8988T (cell line): ENCODE measurements at regions not wholly inside any gene's neighbourhood (a gene's known extent, or its start where the extent isn't known, plus 50 kb on each side); places are given as distances from the start of the nearest gene placed in this dataset.

Source experiments
- DNase-seq: peaks from one replicate; pipeline ENCODE4 v3.0.0; 2011

GRCh38 chr2:196362973-196363549 is 191.7 kb upstream of the STK17B start:
- no peak for DNase-seq

- DNase-seq, result no peak
These were observed 193.8 kb upstream of the STK17B start for GRCh38 chr2:196365145-196365544.

- DNase-seq, result no peak
These were observed 194.5 kb upstream of the STK17B start for GRCh38 chr2:196365923-196366322.

- no peak for DNase-seq
These were observed 196.3 kb upstream of the STK17B start for GRCh38 chr2:196367633-196368032.

- no peak for DNase-seq
These were observed 197.3 kb upstream of the STK17B start for GRCh38 chr2:196368546-196369225.

GRCh38 chr2:196369967-196370366 is 198.6 kb upstream of the STK17B start:
- no peak for DNase-seq

- DNase-seq, result no peak
These were observed 199.0 kb upstream of the STK17B start for GRCh38 chr2:196370381-196370780.

- no peak for DNase-seq
These were observed 201.0 kb upstream of the STK17B start for GRCh38 chr2:196372276-196372809.

- no peak for DNase-seq
These were observed 201.7 kb upstream of the STK17B start for GRCh38 chr2:196372811-196373664.

- no peak for DNase-seq
These were observed 205.9 kb upstream of the STK17B start for GRCh38 chr2:196376984-196377877.

- no peak for DNase-seq
These were observed 208.2 kb upstream of the STK17B start for GRCh38 chr2:196379600-196379999.

- no peak for DNase-seq
These were observed 208.7 kb upstream of the STK17B start for GRCh38 chr2:196380098-196380497.

- no peak for DNase-seq
These were observed 209.2 kb upstream of the STK17B start for GRCh38 chr2:196380575-196380974.

GRCh38 chr2:196381464-196381863 is 210.1 kb upstream of the STK17B start:
- no peak for DNase-seq

- no peak for DNase-seq
These were observed 212.4 kb upstream of the STK17B start for GRCh38 chr2:196383799-196384198.

GRCh38 chr2:196384729-196385128 is 213.4 kb upstream of the STK17B start:
- no peak for DNase-seq

- DNase-seq, result no peak
These were observed 218.3 kb upstream of the STK17B start for GRCh38 chr2:196389670-196390069.

- DNase-seq, result no peak
These were observed 219.1 kb upstream of the STK17B start for GRCh38 chr2:196390243-196391148.

GRCh38 chr2:196391149-196391479 is 219.7 kb upstream of the STK17B start:
- DNase-seq, result no peak

GRCh38 chr2:196399096-196399495 is 227.7 kb upstream of the STK17B start:
- DNase-seq, result no peak
